Prostate gland (tissue), 2 donors: ENCODE measurements at regions not wholly inside any gene's neighbourhood (a gene's known extent, or its start where the extent isn't known, plus 50 kb on each side); places are given as distances from the start of the nearest gene placed in this dataset.
A peak's percentile ranks its signal among the peaks of the same experiment; 100 is the strongest.

Experiments
- DNase-seq: peaks from one replicate; pipeline ENCODE4 v3.0.0-alpha.2; 2019; ENCODE audit warnings: low spot score
- H3K27ac ChIP-seq, 2 donors: fragments of 200-600 bp; sonication (generic); 2 replicates each; pipeline ENCODE4 v1.5.1; 2017 to 2019
- H3K27me3 ChIP-seq: fragments of 200-600 bp; sonication (generic); replicated peaks from 2 replicates; pipeline ENCODE4 v1.5.1; 2019; ENCODE audit not compliant: insufficient read depth
- H3K36me3 ChIP-seq, 2 donors: fragments of 200-600 bp; sonication (generic); 1 replicate in 1 of 2; 2 replicates in 1 of 2; pipeline versions ENCODE4 v1.5.1 to v1.8.1; 2017 to 2019
- H3K4me1 ChIP-seq: fragments of 200-600 bp; sonication (generic); replicated peaks from 2 replicates; pipeline ENCODE4 v1.5.1; 2019
- H3K4me3 ChIP-seq, 2 donors: fragments of 200-600 bp; sonication (generic); 2 replicates each; pipeline ENCODE4 v1.5.1; 2017 to 2019
- H3K9me3 ChIP-seq: fragments of 200-600 bp; sonication (generic); 2 replicates; pipeline ENCODE4 v1.5.1; 2017
- CTCF ChIP-seq, 4 experiments: fragments of 200-600 bp in 2 of 4; fragments of 450-650 bp in 2 of 4; sonication (generic) in 2 of 4; IDR thresholded peaks; 1 replicate in 3 of 4; 2 replicates in 1 of 4; pipeline ENCODE4 v1.5.1; 2016 to 2019; ENCODE audit warnings: antibody characterized with exemption in 4 of 4, mild to moderate bottlenecking in 2 of 4, moderate library complexity in 2 of 4
- POLR2A ChIP-seq: fragments of 450-650 bp; IDR thresholded peaks from one replicate; pipeline ENCODE4 v1.6.1; 2016; ENCODE audit warnings: antibody characterized with exemption, mild to moderate bottlenecking
- POLR2AphosphoS5 ChIP-seq: sonication (generic); formaldehyde crosslinking; IDR thresholded peaks from one replicate; pipeline ENCODE4 v1.6.1; 2017; ENCODE audit warnings: antibody characterized with exemption
- WGBS: methylation state at CpG from one replicate; pipeline ENCODE4 v1.1.5; 2018; 5-methylcytosine and 5-hydroxymethylcytosine counted together
- intact Hi-C: fragments of 100-400 bp; cut with DNase I; formaldehyde crosslinking; loops from one replicate; pipeline ENCODE4 v1.14.2; 2022

GRCh38 chr3:44105571-44105970 lies 136.1 kb upstream of the TOPAZ1 start:
- H3K36me3 ChIP-seq: no peaks in the 10 kb centered on the region
- H3K4me3 ChIP-seq: no peak overlapping the region
- H3K27me3 ChIP-seq: no peaks in the 10 kb centered on the region
- H3K27ac ChIP-seq: no peak overlapping the region
- WGBS: 94% methylated on average over 5 of the region's 5 CpGs
- H3K9me3 ChIP-seq: no peaks in the 10 kb centered on the region
- DNase-seq: no peak
- no peak for TF ChIP-seq POLR2AphosphoS5
- TF ChIP-seq POLR2A: no peak
- no peak for TF ChIP-seq CTCF (IDR thresholded peaks at IDR 0.05)
- intact Hi-C loops: no loop called here
- H3K4me1 ChIP-seq: peaks cover 5% of the 10 kb centered on the region

GRCh38 chr3:44106756-44107155 lies 134.9 kb upstream of the TOPAZ1 start:
- DNase-seq: no peak
- 15% methylated on average over 6 of the region's 6 CpGs for WGBS
- TF ChIP-seq POLR2A (no peak), POLR2AphosphoS5 (peak; percentile 10)
- Histone ChIP-seq H3K4me3 (no peak overlapping the region), H3K36me3 (no peaks in the 10 kb centered on the region), H3K9me3 (no peaks in the 10 kb centered on the region), H3K27ac (no peak overlapping the region), H3K27me3 (no peaks in the 10 kb centered on the region), H3K4me1 (peaks cover 5% of the 10 kb centered on the region)
- intact Hi-C loops: no loop called here

GRCh38 chr3:44108481-44108880 lies 133.2 kb upstream of the TOPAZ1 start:
- H3K4me3 ChIP-seq: no peak overlapping the region
- H3K36me3 ChIP-seq: no peaks in the 10 kb centered on the region
- H3K9me3 ChIP-seq: no peaks in the 10 kb centered on the region
- intact Hi-C loops: no loop called here
- no peaks in the 10 kb centered on the region for H3K27me3 ChIP-seq
- 82% methylated on average over 3 of the region's 3 CpGs for WGBS
- H3K27ac ChIP-seq: no peak overlapping the region
- no peak for DNase-seq
- TF ChIP-seq CTCF (IDR thresholded peaks at IDR 0.05): no peak
- no peak for TF ChIP-seq POLR2A
- no peak for TF ChIP-seq POLR2AphosphoS5
- peaks cover 5% of the 10 kb centered on the region for H3K4me1 ChIP-seq

GRCh38 chr3:44109771-44110361 lies 131.8 kb upstream of the TOPAZ1 start:
- Histone ChIP-seq H3K4me1 (peaks cover 5% of the 10 kb centered on the region), H3K27me3 (no peaks in the 10 kb centered on the region), H3K9me3 (no peaks in the 10 kb centered on the region), H3K36me3 (no peaks in the 10 kb centered on the region), H3K27ac (no peak overlapping the region), H3K4me3 (no peak overlapping the region)
- TF ChIP-seq CTCF (IDR thresholded peaks at IDR 0.05) (no peak), POLR2AphosphoS5 (no peak), POLR2A (no peak)
- 40% methylated on average over 7 of the region's 7 CpGs for WGBS
- intact Hi-C loops: no loop called here
- no peak for DNase-seq

GRCh38 chr3:44110648-44111047 lies 131.0 kb upstream of the TOPAZ1 start:
- no peaks in the 10 kb centered on the region for H3K27me3 ChIP-seq
- no peak for DNase-seq
- TF ChIP-seq CTCF (IDR thresholded peaks at IDR 0.05): no peak
- no peak for TF ChIP-seq POLR2A
- no peak for TF ChIP-seq POLR2AphosphoS5
- H3K4me3 ChIP-seq: no peak overlapping the region
- H3K36me3 ChIP-seq: no peaks in the 10 kb centered on the region
- 58% methylated on average over 9 of the region's 9 CpGs for WGBS
- no peak overlapping the region for H3K27ac ChIP-seq
- H3K4me1 ChIP-seq: peaks cover 5% of the 10 kb centered on the region
- H3K9me3 ChIP-seq: no peaks in the 10 kb centered on the region
- intact Hi-C loops: no loop called here
